ENCODE measurements at regions not wholly inside any gene's neighbourhood (a gene's known extent, or its start where the extent isn't known, plus 50 kb on each side); places are given as distances from the start of the nearest gene placed in this dataset.

- Histone ChIP-seq H4K5ac (ENCODE audit: insufficient read length, low read depth, low read length) (no peak overlapping the region), H3K23ac (ENCODE audit: insufficient read length, low read depth, low read length) (no peak overlapping the region), H3K79me1 (ENCODE audit: insufficient read depth, low read depth, low read length, poor library complexity, severe bottlenecking) (no peaks in the 10 kb centered on the region), H3K18ac (ENCODE audit: insufficient read length, low read depth, low read length) (no peak overlapping the region), H2BK20ac (ENCODE audit: low read depth, low read length, poor library complexity, severe bottlenecking) (no peak overlapping the region), H3K9me3 (ENCODE audit: control insufficient read depth, low read depth, low read length) (no peaks in the 10 kb centered on the region), H3T11ph (ENCODE audit: low read length) (no peak overlapping the region), H2AK5ac (ENCODE audit: insufficient read length, low read length) (no peak overlapping the region), H3K27ac (ENCODE audit: insufficient read length, low read depth, low read length) (no peak overlapping the region), H4K20me1 (ENCODE audit: control insufficient read depth, insufficient read depth, insufficient read length) (no peaks in the 10 kb centered on the region), H3K56ac (ENCODE audit: insufficient read length, low read depth, low read length) (no peak overlapping the region), H2BK5ac (ENCODE audit: insufficient read length, low read length) (no peak overlapping the region), H2BK15ac (ENCODE audit: low read depth, low read length) (no peak overlapping the region), H3K4me2 (ENCODE audit: insufficient read depth, insufficient read length, low read length) (no peak overlapping the region), H3K4ac (ENCODE audit: low read depth, low read length) (no peak overlapping the region), H2AFZ (ENCODE audit: low read length) (no peak overlapping the region), H3K9ac (ENCODE audit: extremely low read depth, insufficient read length, low read length) (no peak overlapping the region), H3K23me2 (ENCODE audit: insufficient read length, low read depth, low read length, poor library complexity, severe bottlenecking) (no peaks in the 10 kb centered on the region), H3K27me3 (ENCODE audit: insufficient read depth, low read length) (no peaks in the 10 kb centered on the region), H3K79me2 (ENCODE audit: insufficient read depth, low read length) (no peaks in the 10 kb centered on the region), H3K4me1 (ENCODE audit: insufficient read depth, low read length) (peaks cover 15% of the 10 kb centered on the region; the same call in 1 of the 2 replicates), H2BK12ac (ENCODE audit: insufficient read length, low read depth, low read length) (no peak overlapping the region), H2BK120ac (ENCODE audit: low read depth, low read length, poor library complexity, severe bottlenecking) (no peak overlapping the region), H4K91ac (ENCODE audit: insufficient read length, low read depth, low read length) (no peak overlapping the region), H4K8ac (replicated peaks; ENCODE audit: insufficient read length, low read depth, low read length) (no peak overlapping the region), H3K14ac (ENCODE audit: insufficient read depth, low read length) (no peak overlapping the region)
- no CpG with 5 or more reads among the region's 3 CpGs for WGBS (ENCODE audit: extremely low coverage, insufficient read length, low lambda C conversion rate)
- no peak for DNase-seq
- H3K4me1 Mint-ChIP-seq = peaks cover 48 to 49% of the 10 kb centered on the region in 2 experiments
- H3K36me3 Mint-ChIP-seq (ENCODE audit: insufficient read depth in 1 of 3, low read depth in 3 of 3) = peaks cover 6 to 17% (median 9%) of the 10 kb centered on the region in 3 experiments; a peak in 6 of 7 replicates
- H3K9me3 Mint-ChIP-seq = peaks cover 11 to 16% of the 10 kb centered on the region in 2 experiments; a peak in 4 of 5 replicates
- TF ChIP-seq CTCF (conservative IDR thresholded peaks at IDR 0.05) = no peak
- no peak overlapping the region for H3K4me3 Mint-ChIP-seq
- H3K27me3 Mint-ChIP-seq (ENCODE audit: low read depth) = no peaks in the 10 kb centered on the region; the same call in 1 of the 2 replicates
- H3K27ac Mint-ChIP-seq = no peak overlapping the region
These were observed 174.7 kb downstream of the ANAPC1 start for GRCh38 chr2:111709321-111709720.

Measured in H9 (cell line).